Smooth muscle cell (in vitro differentiated cells): ENCODE measurements at regions not wholly inside any gene's neighbourhood (a gene's known extent, or its start where the extent isn't known, plus 50 kb on each side); places are given as distances from the start of the nearest gene placed in this dataset.

Source experiments
- DNase-seq: peaks from one replicate; lab custom pipeline; 2025; ENCODE audit not compliant: unreplicated experiment; lab: John Stamatoyannopoulos, UW
- H2AFZ ChIP-seq: fragments of 200-600 bp; sonication (generic); 2 replicates; pipeline ENCODE4 v1.6.0; 2016; ENCODE audit warnings: antibody characterized with exemption, low read depth, mild to moderate bottlenecking
- H3F3A ChIP-seq: fragments of 200-600 bp; sonication (generic); 2 replicates; pipeline ENCODE4 v1.6.0; 2017; ENCODE audit warnings: antibody characterized with exemption, low read depth
- H3K27ac ChIP-seq: fragments of 200-600 bp; sonication (generic); 2 replicates; pipeline ENCODE4 v1.5.1; 2016; ENCODE audit warnings: low read depth, mild to moderate bottlenecking
- H3K27me3 ChIP-seq: fragments of 200-600 bp; sonication (generic); 2 replicates; pipeline ENCODE4 v1.6.1; 2016; ENCODE audit warnings: low read depth, mild to moderate bottlenecking
- H3K36me3 ChIP-seq: fragments of 200-600 bp; sonication (generic); 2 replicates; pipeline ENCODE4 v1.5.1; 2016; ENCODE audit warnings: low read depth
- H3K4me1 ChIP-seq: fragments of 200-600 bp; sonication (generic); 2 replicates; pipeline ENCODE4 v1.5.1; 2016; ENCODE audit warnings: low read depth
- H3K4me2 ChIP-seq: fragments of 200-600 bp; sonication (generic); 2 replicates; pipeline ENCODE4 v1.6.0; 2016; ENCODE audit warnings: mild to moderate bottlenecking
- H3K4me3 ChIP-seq: fragments of 200-600 bp; sonication (generic); 2 replicates; pipeline ENCODE4 v1.5.1; 2016; ENCODE audit warnings: mild to moderate bottlenecking
- H3K79me2 ChIP-seq: fragments of 200-600 bp; sonication (generic); 2 replicates; pipeline ENCODE4 v1.6.0; 2016; ENCODE audit warnings: low read depth, mild to moderate bottlenecking
- H3K9ac ChIP-seq: fragments of 200-600 bp; sonication (generic); 2 replicates; pipeline ENCODE4 v1.6.0; 2016; ENCODE audit warnings: low read depth
- H3K9me3 ChIP-seq: fragments of 200-600 bp; sonication (generic); replicated peaks from 2 replicates; pipeline ENCODE4 v1.5.1; 2016; ENCODE audit warnings: low read depth
- H4K20me1 ChIP-seq: fragments of 200-600 bp; sonication (generic); 2 replicates; pipeline ENCODE4 v1.6.0; 2016; ENCODE audit warnings: low read depth
- CTCF ChIP-seq: fragments of 200-600 bp; sonication (generic); IDR thresholded peaks from 2 replicates; pipeline ENCODE4 v1.5.1; 2017; ENCODE audit warnings: borderline replicate concordance, mild to moderate bottlenecking, antibody characterized with exemption; ENCODE audit not compliant: insufficient read depth, poor library complexity, severe bottlenecking
- WGBS: methylation state at CpG from one replicate; pipeline ENCODE4 v1.1.7; 2016; ENCODE audit warnings: low lambda C conversion rate; 5-methylcytosine and 5-hydroxymethylcytosine counted together

DNA sequence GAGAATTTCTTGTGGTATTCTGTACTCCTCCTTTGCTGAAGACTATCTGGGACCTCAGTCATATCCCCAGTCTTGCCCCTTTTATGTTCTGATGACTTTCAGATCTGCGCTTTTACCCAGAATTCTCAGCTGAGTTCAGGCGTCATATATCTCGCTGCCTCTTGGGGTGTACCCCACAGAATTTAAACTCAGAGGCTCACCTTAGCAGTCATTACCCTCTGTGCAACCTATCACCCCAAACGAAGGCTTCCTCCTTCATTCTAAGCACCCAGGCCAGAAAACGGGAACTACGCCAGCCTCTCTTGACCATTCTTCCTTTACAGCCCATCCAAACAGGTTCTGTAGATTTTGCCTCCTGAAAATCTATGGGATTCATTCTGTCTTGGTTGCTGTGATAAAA, 574.8 kb upstream of the C16orf82 start:
- WGBS: 95% methylated on average over 6 of the region's 6 CpGs
- no peaks in the 10 kb centered on the region for H3K4me1 ChIP-seq
- H3K79me2 ChIP-seq: no peaks in the 10 kb centered on the region
- H3K36me3 ChIP-seq: no peaks in the 10 kb centered on the region
- no peaks in the 10 kb centered on the region for H4K20me1 ChIP-seq
- peaks cover 29% of the 10 kb centered on the region for H3K27me3 ChIP-seq
- H2AFZ ChIP-seq: no peak overlapping the region
- H3K4me3 ChIP-seq: no peak overlapping the region
- DNase-seq: no peak
- no peak overlapping the region for H3K27ac ChIP-seq
- no peak overlapping the region for H3K4me2 ChIP-seq
- no peaks in the 10 kb centered on the region for H3K9me3 ChIP-seq
- no peak for TF ChIP-seq CTCF
- no peaks in the 10 kb centered on the region for H3F3A ChIP-seq
- H3K9ac ChIP-seq: no peak overlapping the region

DNA sequence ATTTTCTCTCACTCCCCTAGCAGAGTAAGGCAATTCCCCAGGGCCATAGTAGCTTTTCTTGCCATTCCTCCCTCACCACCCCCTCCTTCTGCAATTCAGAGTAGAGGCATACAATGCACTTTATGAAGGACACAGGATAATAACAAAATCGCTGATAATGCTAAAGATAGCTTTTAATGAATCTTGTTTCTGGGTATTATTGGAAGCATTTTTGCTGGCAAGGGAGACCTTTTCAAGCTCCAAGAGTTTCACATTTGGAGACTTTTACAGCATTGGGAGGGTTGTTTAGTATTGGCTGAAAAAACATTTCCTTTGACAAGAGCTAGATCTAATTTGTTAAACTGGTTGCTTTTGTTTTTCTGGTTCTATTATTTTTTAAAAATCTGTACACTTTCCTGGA, 573.0 kb upstream of the C16orf82 start:
- no peak overlapping the region for H3K27ac ChIP-seq
- H3K4me2 ChIP-seq: no peak overlapping the region
- H3K9ac ChIP-seq: no peak overlapping the region
- no peak for DNase-seq
- H4K20me1 ChIP-seq: no peaks in the 10 kb centered on the region
- peaks cover 29% of the 10 kb centered on the region for H3K27me3 ChIP-seq
- H3K4me3 ChIP-seq: no peak overlapping the region
- 64% methylated on average over 1 of the region's 1 CpG for WGBS
- no peaks in the 10 kb centered on the region for H3F3A ChIP-seq
- H3K79me2 ChIP-seq: no peaks in the 10 kb centered on the region
- no peaks in the 10 kb centered on the region for H3K9me3 ChIP-seq
- H3K36me3 ChIP-seq: no peaks in the 10 kb centered on the region
- no peak for TF ChIP-seq CTCF
- H3K4me1 ChIP-seq: no peaks in the 10 kb centered on the region
- H2AFZ ChIP-seq: no peak overlapping the region

DNA sequence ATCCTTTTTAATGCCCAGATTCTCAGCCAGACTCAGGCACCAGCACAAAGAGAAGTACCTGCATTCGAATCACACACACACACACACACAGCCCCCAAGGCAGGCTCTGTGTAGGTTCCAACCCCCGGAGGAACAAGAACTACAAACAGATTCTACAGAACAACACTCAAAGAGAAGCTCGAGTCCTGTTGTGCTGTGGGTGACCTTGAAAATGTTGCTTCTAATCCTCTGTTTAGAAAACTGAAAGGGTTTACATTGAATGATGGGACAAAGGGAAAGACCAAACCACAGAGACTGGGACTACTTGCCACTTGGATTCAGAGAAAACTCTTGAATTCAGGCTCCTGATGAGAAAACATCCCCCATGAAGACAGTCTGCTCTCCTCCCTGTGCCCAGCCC, 568.8 kb upstream of the C16orf82 start:
- no peaks in the 10 kb centered on the region for H3F3A ChIP-seq
- no peak overlapping the region for H3K4me2 ChIP-seq
- H3K27me3 ChIP-seq: peaks cover 16% of the 10 kb centered on the region
- H3K36me3 ChIP-seq: no peaks in the 10 kb centered on the region
- H3K27ac ChIP-seq: no peak overlapping the region
- no peak overlapping the region for H3K9ac ChIP-seq
- no peaks in the 10 kb centered on the region for H4K20me1 ChIP-seq
- DNase-seq: no peak
- H3K4me3 ChIP-seq: no peak overlapping the region
- no peak for TF ChIP-seq CTCF
- H3K4me1 ChIP-seq: no peaks in the 10 kb centered on the region
- WGBS: 85% methylated on average over 3 of the region's 3 CpGs
- H3K79me2 ChIP-seq: no peaks in the 10 kb centered on the region
- H2AFZ ChIP-seq: no peak overlapping the region
- H3K9me3 ChIP-seq: no peaks in the 10 kb centered on the region

DNA sequence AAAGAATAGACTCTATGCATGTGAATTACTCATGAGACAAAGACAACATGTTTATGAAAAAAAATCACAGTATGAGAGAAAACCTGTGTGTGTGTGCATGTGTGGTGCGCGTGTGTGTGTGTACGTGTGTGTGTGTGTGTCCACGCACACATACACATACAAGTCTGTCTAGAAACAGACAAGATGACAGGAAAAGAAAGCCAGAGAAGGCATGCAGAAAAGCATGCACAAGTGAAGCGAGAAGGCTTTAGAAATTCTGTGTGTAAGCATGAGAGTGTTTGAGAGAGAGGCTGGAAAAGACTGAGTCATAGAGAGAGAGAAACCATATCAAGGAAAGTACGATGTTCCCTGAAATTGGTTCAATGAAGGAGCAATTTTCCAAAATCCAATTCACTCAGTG, 566.4 kb upstream of the C16orf82 start:
- no peak overlapping the region for H3K27ac ChIP-seq
- H4K20me1 ChIP-seq: no peaks in the 10 kb centered on the region
- no peaks in the 10 kb centered on the region for H3K79me2 ChIP-seq
- no peaks in the 10 kb centered on the region for H3K36me3 ChIP-seq
- no peaks in the 10 kb centered on the region for H3K9me3 ChIP-seq
- peak overlapping the region; percentile 26 for H3K4me2 ChIP-seq
- H3K4me1 ChIP-seq: no peaks in the 10 kb centered on the region
- TF ChIP-seq CTCF: no peak
- peaks cover 10% of the 10 kb centered on the region for H3K27me3 ChIP-seq
- DNase-seq: no peak
- H3K9ac ChIP-seq: no peak overlapping the region
- H3K4me3 ChIP-seq: no peak overlapping the region
- H2AFZ ChIP-seq: no peak overlapping the region
- 79% methylated on average over 6 of the region's 6 CpGs for WGBS
- no peaks in the 10 kb centered on the region for H3F3A ChIP-seq
